Subcutaneous abdominal adipose tissue (tissue), 5 donors: ENCODE measurements at regions not wholly inside any gene's neighbourhood (a gene's known extent, or its start where the extent isn't known, plus 50 kb on each side); places are given as distances from the start of the nearest gene placed in this dataset.
"Not testable (repeated sequence)": the region's sequence is repeated elsewhere in the genome, so short reads cannot be mapped to it uniquely, and the experiment has no call there.

ENCODE experiments used
- H3K27ac ChIP-seq: one replicate; pipeline ENCODE4 v1.7.0; 2013; ENCODE audit warnings: low read depth, mild to moderate bottlenecking, inconsistent platforms, low read length, moderate library complexity
- H3K27me3 ChIP-seq, 5 donors: one replicate each; pipeline ENCODE4 v1.7.0; 2013; ENCODE audit warnings: low read length in 5 of 5, inconsistent platforms in 1 of 5; ENCODE audit not compliant: control insufficient read depth in 5 of 5, insufficient read depth in 4 of 5
- H3K36me3 ChIP-seq, 5 donors: one replicate each; pipeline ENCODE4 v1.7.0; 2013; ENCODE audit warnings: low read length in 5 of 5; ENCODE audit not compliant: control insufficient read depth in 5 of 5, insufficient read depth in 5 of 5
- H3K4me1 ChIP-seq, 5 donors: one replicate each; pipeline ENCODE4 v1.7.0; 2013; ENCODE audit warnings: low read length in 5 of 5, mild to moderate bottlenecking in 3 of 5, moderate library complexity in 1 of 5; ENCODE audit not compliant: control insufficient read depth in 5 of 5, insufficient read depth in 5 of 5
- H3K4me3 ChIP-seq, 5 donors: one replicate each; pipeline ENCODE4 v1.7.0; 2013; ENCODE audit warnings: low read length in 5 of 5, low read depth in 1 of 5
- H3K9ac ChIP-seq, 5 donors: one replicate each; pipeline ENCODE4 v1.7.0; 2013; ENCODE audit warnings: low read length in 5 of 5, mild to moderate bottlenecking in 4 of 5, moderate library complexity in 3 of 5
- H3K9me3 ChIP-seq, 5 donors: one replicate each; pipeline ENCODE4 v1.7.0; 2013; ENCODE audit warnings: low read length in 5 of 5; ENCODE audit not compliant: control insufficient read depth in 5 of 5
- donor health status: healthy.
- donor health status: healthy.
- donor health status: healthy.
- donor health status: healthy.
- donor health status: healthy.

GRCh38 chr10:22467393-22467792 lies 122.1 kb downstream of the SPAG6 start:
- H3K36me3 ChIP-seq, H3K9me3 ChIP-seq, H3K9ac ChIP-seq, H3K4me3 ChIP-seq, H3K4me1 ChIP-seq, H3K27ac ChIP-seq: not testable (repeated sequence)
- H3K27me3 ChIP-seq: peaks cover 0 to 14% (median 4%) of the 10 kb centered on the region in 5 donors

- no peaks in the 10 kb centered on the region for H3K4me1 ChIP-seq
- H3K4me3 ChIP-seq: no peak overlapping the region
- H3K9me3 ChIP-seq: no peaks in the 10 kb centered on the region
- H3K9ac ChIP-seq: no peak overlapping the region
- peaks cover 0 to 16% (median 6%) of the 10 kb centered on the region in 5 donors for H3K27me3 ChIP-seq
- no peaks in the 10 kb centered on the region for H3K36me3 ChIP-seq
- no peak overlapping the region for H3K27ac ChIP-seq
Measured at GRCh38 chr10:22468570-22469320, 123.4 kb downstream of the SPAG6 start.

GRCh38 chr10:22473044-22473443 lies 127.7 kb downstream of the SPAG6 start:
- Histone ChIP-seq H3K27me3 (peaks cover 23 to 53% (median 36%) of the 10 kb centered on the region in 5 donors), H3K9me3 (no peaks in the 10 kb centered on the region), H3K27ac (no peak overlapping the region), H3K4me3 (no peak overlapping the region), H3K9ac (no peak overlapping the region), H3K4me1 (peaks cover 0 to 17% (median 17%) of the 10 kb centered on the region in 5 donors), H3K36me3 (no peaks in the 10 kb centered on the region)

GRCh38 chr10:22473459-22473858 lies 128.2 kb downstream of the SPAG6 start:
- Histone ChIP-seq H3K4me1 (peaks cover 0 to 17% (median 17%) of the 10 kb centered on the region in 5 donors), H3K4me3 (no peak overlapping the region), H3K9me3 (no peaks in the 10 kb centered on the region), H3K36me3 (no peaks in the 10 kb centered on the region), H3K27ac (no peak overlapping the region), H3K27me3 (peaks cover 23 to 53% (median 36%) of the 10 kb centered on the region in 5 donors), H3K9ac (no peak overlapping the region)

- H3K27ac ChIP-seq: no peak overlapping the region
- H3K36me3 ChIP-seq: no peaks in the 10 kb centered on the region
- no peak overlapping the region for H3K9ac ChIP-seq
- H3K4me3 ChIP-seq: peak overlapping the region in 4 of 5 donors; percentile 51 to 65 (median 58)
- H3K27me3 ChIP-seq: peaks cover 23 to 48% (median 36%) of the 10 kb centered on the region in 5 donors
- peaks cover 0 to 22% (median 17%) of the 10 kb centered on the region in 5 donors for H3K4me1 ChIP-seq
- no peaks in the 10 kb centered on the region for H3K9me3 ChIP-seq
Measured at GRCh38 chr10:22475651-22476600, 130.6 kb downstream of the SPAG6 start.

GRCh38 chr10:22476601-22477321 lies 131.5 kb downstream of the SPAG6 start:
- no peaks in the 10 kb centered on the region for H3K9me3 ChIP-seq
- H3K27me3 ChIP-seq: peaks cover 23 to 48% (median 36%) of the 10 kb centered on the region in 5 donors
- peaks cover 0 to 22% (median 17%) of the 10 kb centered on the region in 5 donors for H3K4me1 ChIP-seq
- no peak overlapping the region for H3K9ac ChIP-seq
- peak overlapping the region in 4 of 5 donors; percentile 51 to 65 (median 58) for H3K4me3 ChIP-seq
- no peaks in the 10 kb centered on the region for H3K36me3 ChIP-seq
- H3K27ac ChIP-seq: no peak overlapping the region

GRCh38 chr10:22477334-22478287 lies 132.3 kb downstream of the SPAG6 start:
- Histone ChIP-seq H3K27me3 (peaks cover 23 to 43% (median 33%) of the 10 kb centered on the region in 5 donors), H3K9ac (no peak overlapping the region), H3K9me3 (no peaks in the 10 kb centered on the region), H3K4me3 (no peak overlapping the region), H3K4me1 (peaks cover 0 to 22% (median 17%) of the 10 kb centered on the region in 5 donors), H3K27ac (no peak overlapping the region), H3K36me3 (no peaks in the 10 kb centered on the region)

GRCh38 chr10:22478555-22479334 lies 133.4 kb downstream of the SPAG6 start:
- H3K9me3 ChIP-seq: no peaks in the 10 kb centered on the region
- no peaks in the 10 kb centered on the region for H3K36me3 ChIP-seq
- no peak overlapping the region for H3K27ac ChIP-seq
- H3K4me3 ChIP-seq: no peak overlapping the region
- H3K27me3 ChIP-seq: peaks cover 23 to 41% (median 31%) of the 10 kb centered on the region in 5 donors
- H3K4me1 ChIP-seq: peaks cover 0 to 22% (median 17%) of the 10 kb centered on the region in 5 donors
- H3K9ac ChIP-seq: no peak overlapping the region
